ENCODE measurements at regions not wholly inside any gene's neighbourhood (a gene's known extent, or its start where the extent isn't known, plus 50 kb on each side); places are given as distances from the start of the nearest gene placed in this dataset.

DNA sequence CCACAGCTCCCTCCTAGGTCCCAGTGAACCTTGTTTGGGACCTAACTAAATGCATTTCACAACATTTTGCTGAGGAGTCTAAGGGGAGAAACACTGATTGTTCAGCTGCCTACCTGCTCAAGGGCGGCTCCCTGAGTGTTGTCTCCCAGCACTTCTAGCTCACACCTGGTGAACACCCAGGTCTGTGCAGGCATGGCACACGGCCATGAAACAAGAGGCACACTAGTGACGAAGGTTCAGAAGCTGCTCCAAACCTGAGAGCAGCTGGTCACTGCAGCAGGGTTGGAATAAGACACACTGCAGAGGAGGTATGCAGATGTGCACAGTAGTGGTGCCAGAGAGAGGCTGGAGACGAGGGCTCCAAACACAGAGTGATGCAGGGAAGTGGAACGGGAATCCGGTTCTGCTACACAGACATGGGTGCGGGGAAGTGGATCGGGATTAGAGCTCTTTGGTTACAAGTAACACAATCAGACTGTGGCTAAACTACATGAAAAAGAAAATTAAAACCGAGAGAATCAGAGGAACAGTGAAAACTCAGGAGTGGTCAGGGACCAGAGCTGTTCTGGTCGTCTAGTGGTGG is 486.1 kb upstream of the CDH4 start:
- no peak overlapping the region for H3K27ac Mint-ChIP-seq (ENCODE audit: unreplicated experiment)
- H3K36me3 Mint-ChIP-seq (ENCODE audit: unreplicated experiment) = no peaks in the 10 kb centered on the region
- no peaks in the 10 kb centered on the region for H3K4me1 Mint-ChIP-seq (ENCODE audit: unreplicated experiment)
- H3K4me3 Mint-ChIP-seq (ENCODE audit: unreplicated experiment) = no peak overlapping the region
- no peak for DNase-seq (ENCODE audit: extremely low spot score, unreplicated experiment)
- peaks cover 4% of the 10 kb centered on the region for H3K9me3 Mint-ChIP-seq (ENCODE audit: unreplicated experiment)
- TF ChIP-seq, protein P1, sequence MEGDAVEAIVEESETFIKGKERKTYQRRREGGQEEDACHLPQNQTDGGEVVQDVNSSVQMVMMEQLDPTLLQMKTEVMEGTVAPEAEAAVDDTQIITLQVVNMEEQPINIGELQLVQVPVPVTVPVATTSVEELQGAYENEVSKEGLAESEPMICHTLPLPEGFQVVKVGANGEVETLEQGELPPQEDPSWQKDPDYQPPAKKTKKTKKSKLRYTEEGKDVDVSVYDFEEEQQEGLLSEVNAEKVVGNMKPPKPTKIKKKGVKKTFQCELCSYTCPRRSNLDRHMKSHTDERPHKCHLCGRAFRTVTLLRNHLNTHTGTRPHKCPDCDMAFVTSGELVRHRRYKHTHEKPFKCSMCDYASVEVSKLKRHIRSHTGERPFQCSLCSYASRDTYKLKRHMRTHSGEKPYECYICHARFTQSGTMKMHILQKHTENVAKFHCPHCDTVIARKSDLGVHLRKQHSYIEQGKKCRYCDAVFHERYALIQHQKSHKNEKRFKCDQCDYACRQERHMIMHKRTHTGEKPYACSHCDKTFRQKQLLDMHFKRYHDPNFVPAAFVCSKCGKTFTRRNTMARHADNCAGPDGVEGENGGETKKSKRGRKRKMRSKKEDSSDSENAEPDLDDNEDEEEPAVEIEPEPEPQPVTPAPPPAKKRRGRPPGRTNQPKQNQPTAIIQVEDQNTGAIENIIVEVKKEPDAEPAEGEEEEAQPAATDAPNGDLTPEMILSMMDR (IDR thresholded peaks at IDR 0.05) = no peak
- no peaks in the 10 kb centered on the region for H3K27me3 Mint-ChIP-seq (ENCODE audit: unreplicated experiment)

DNA sequence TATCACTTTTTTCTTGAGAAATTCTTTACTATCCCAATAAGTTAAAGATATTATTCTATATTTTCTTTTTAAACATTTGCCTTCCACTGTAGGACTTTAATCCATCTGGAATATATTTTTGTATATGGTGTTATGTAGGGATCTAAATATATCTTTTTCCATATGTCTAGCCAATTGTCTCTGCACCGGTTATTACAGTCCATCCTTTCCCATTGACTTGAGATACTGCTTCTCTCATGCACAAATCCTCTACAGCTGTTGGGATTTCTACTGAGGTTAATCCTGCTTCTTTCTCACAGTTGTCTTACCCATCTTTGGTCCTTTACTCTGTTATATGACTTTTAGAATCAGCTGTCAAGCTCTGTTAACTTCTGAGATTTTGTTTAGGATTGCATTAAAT is 483.8 kb upstream of the CDH4 start:
- Mint-ChIP-seq H3K4me3 (ENCODE audit: unreplicated experiment) (no peak overlapping the region), H3K36me3 (ENCODE audit: unreplicated experiment) (no peaks in the 10 kb centered on the region), H3K27ac (ENCODE audit: unreplicated experiment) (no peak overlapping the region), H3K9me3 (ENCODE audit: unreplicated experiment) (no peaks in the 10 kb centered on the region), H3K27me3 (ENCODE audit: unreplicated experiment) (no peaks in the 10 kb centered on the region), H3K4me1 (ENCODE audit: unreplicated experiment) (no peaks in the 10 kb centered on the region)
- TF ChIP-seq, protein P1 (IDR thresholded peaks at IDR 0.05) = no peak
- DNase-seq (ENCODE audit: extremely low spot score, unreplicated experiment) = no peak

DNA sequence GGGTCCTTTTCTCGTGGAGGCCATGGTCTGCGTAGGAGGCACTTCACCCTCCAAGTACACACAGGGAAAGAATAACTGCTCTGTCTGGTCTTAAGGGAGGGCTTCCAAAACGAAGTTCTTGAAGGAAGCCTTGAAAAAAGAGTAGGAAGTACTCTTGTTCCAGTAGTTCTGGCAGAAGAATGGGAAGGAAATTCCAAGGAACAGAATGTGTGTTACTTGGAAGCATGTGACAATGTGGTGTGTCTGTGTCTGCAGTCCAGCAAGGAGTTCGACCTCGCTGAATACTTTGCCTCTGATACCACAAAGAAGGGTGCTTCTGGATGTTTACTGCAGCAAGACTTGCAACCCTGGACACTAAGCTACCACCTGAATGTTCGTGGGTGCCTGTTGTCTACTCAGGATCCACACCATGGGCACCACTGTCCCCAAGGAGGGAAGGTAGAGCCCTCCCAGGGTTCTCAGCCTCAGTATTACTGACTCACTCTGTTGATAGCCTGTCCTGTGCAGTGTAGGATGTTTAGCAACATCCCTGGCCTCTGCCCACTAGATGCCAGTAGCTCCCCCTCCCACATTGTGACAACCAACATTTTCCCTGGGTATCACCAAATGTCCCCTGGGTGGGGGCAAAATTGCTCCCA is 471.6 kb upstream of the CDH4 start:
- Mint-ChIP-seq H3K4me3 (ENCODE audit: unreplicated experiment) (no peak overlapping the region), H3K36me3 (ENCODE audit: unreplicated experiment) (no peaks in the 10 kb centered on the region), H3K27me3 (ENCODE audit: unreplicated experiment) (no peaks in the 10 kb centered on the region), H3K4me1 (ENCODE audit: unreplicated experiment) (no peaks in the 10 kb centered on the region), H3K9me3 (ENCODE audit: unreplicated experiment) (peaks cover 17% of the 10 kb centered on the region), H3K27ac (ENCODE audit: unreplicated experiment) (no peak overlapping the region)
- DNase-seq (ENCODE audit: extremely low spot score, unreplicated experiment) = peak; percentile 57
- TF ChIP-seq, protein P1 (IDR thresholded peaks at IDR 0.05) = no peak

GRCh38 chr20:60782959-60783625 is 469.0 kb upstream of the CDH4 start:
- H3K27ac Mint-ChIP-seq (ENCODE audit: unreplicated experiment) = no peak overlapping the region
- no peak overlapping the region for H3K4me3 Mint-ChIP-seq (ENCODE audit: unreplicated experiment)
- H3K36me3 Mint-ChIP-seq (ENCODE audit: unreplicated experiment) = no peaks in the 10 kb centered on the region
- no peaks in the 10 kb centered on the region for H3K4me1 Mint-ChIP-seq (ENCODE audit: unreplicated experiment)
- TF ChIP-seq, protein P1 (IDR thresholded peaks at IDR 0.05) = no peak
- DNase-seq (ENCODE audit: extremely low spot score, unreplicated experiment) = no peak
- H3K27me3 Mint-ChIP-seq (ENCODE audit: unreplicated experiment) = no peaks in the 10 kb centered on the region
- peaks cover 3% of the 10 kb centered on the region for H3K9me3 Mint-ChIP-seq (ENCODE audit: unreplicated experiment)

DNA sequence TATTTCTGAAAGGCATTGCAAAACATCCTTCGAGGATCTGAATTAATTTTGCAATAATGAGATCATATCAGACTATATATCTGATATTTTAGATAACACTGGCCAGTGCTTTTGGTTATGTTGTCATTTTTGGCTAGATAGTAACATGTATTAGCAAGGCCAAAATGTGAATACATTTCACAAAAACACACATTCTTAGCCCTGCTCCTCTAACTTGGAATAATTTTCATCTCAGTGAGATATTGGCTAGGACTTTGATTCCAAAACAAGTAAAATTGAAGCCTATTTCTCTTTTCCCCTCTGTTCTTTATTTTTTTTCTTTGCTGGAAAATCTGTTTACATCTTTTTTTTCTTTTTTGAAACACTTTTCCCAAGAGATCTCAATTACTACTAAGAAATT is 466.8 kb upstream of the CDH4 start:
- Mint-ChIP-seq H3K9me3 (ENCODE audit: unreplicated experiment) (peaks cover 5% of the 10 kb centered on the region), H3K4me3 (ENCODE audit: unreplicated experiment) (no peak overlapping the region), H3K27me3 (ENCODE audit: unreplicated experiment) (no peaks in the 10 kb centered on the region), H3K4me1 (ENCODE audit: unreplicated experiment) (no peaks in the 10 kb centered on the region), H3K27ac (ENCODE audit: unreplicated experiment) (no peak overlapping the region), H3K36me3 (ENCODE audit: unreplicated experiment) (no peaks in the 10 kb centered on the region)
- no peak for DNase-seq (ENCODE audit: extremely low spot score, unreplicated experiment)
- TF ChIP-seq, protein P1 (IDR thresholded peaks at IDR 0.05) = no peak
